SU-DHL-6 (cell line): ENCODE measurements at regions not wholly inside any gene's neighbourhood (a gene's known extent, or its start where the extent isn't known, plus 50 kb on each side); places are given as distances from the start of the nearest gene placed in this dataset.

Experiments
- H2AFZ ChIP-seq: fragments of 200-600 bp; sonication (generic); 2 replicates; pipeline ENCODE4 v1.6.1; 2014; ENCODE audit warnings: low read depth, mild to moderate bottlenecking, moderate library complexity, mixed read lengths, antibody characterized with exemption, low read length; ENCODE audit not compliant: severe bottlenecking
- H3F3A ChIP-seq: fragments of 200-600 bp; shearing (Covaris generic); 2 replicates; pipeline ENCODE4 v1.6.0; 2016; ENCODE audit warnings: antibody characterized with exemption, mild to moderate bottlenecking; ENCODE audit not compliant: insufficient read depth
- H3K27ac ChIP-seq: fragments of 200-600 bp; sonication (generic); 2 replicates; pipeline ENCODE4 v1.5.1; 2016; ENCODE audit warnings: low read depth, mild to moderate bottlenecking, low read length, moderate library complexity, mixed read lengths
- H3K27me3 ChIP-seq: fragments of 200-600 bp; sonication (generic), shearing (Covaris generic); 2 replicates; pipeline ENCODE4 v1.6.0; 2014; ENCODE audit warnings: mild to moderate bottlenecking, low read length
- H3K36me3 ChIP-seq: fragments of 200-600 bp; sonication (generic); 2 replicates; pipeline ENCODE4 v1.6.1; 2014; ENCODE audit warnings: mild to moderate bottlenecking, low read length, mixed read lengths
- H3K4me2 ChIP-seq: fragments of 300-600, 200-600 bp; shearing (Covaris generic), sonication (generic); 2 replicates; pipeline ENCODE4 v1.6.0; 2014; ENCODE audit warnings: low read length, low read depth, mild to moderate bottlenecking; ENCODE audit not compliant: poor library complexity, severe bottlenecking
- H3K4me3 ChIP-seq: fragments of 200-600 bp; sonication (generic); 2 replicates; pipeline ENCODE4 v1.5.1; 2014; ENCODE audit warnings: antibody characterized with exemption, low read length, mild to moderate bottlenecking, mixed read lengths; ENCODE audit not compliant: insufficient read depth, poor library complexity, severe bottlenecking
- H3K79me2 ChIP-seq: fragments of 200-600 bp; sonication (generic); 2 replicates; pipeline ENCODE4 v1.6.1; 2014; ENCODE audit warnings: mild to moderate bottlenecking, low read length, moderate library complexity; ENCODE audit not compliant: insufficient read depth
- H3K9ac ChIP-seq: fragments of 200-600 bp; sonication (generic); 2 replicates; pipeline ENCODE4 v1.7.0; 2014; ENCODE audit warnings: mild to moderate bottlenecking, low read length
- H3K9me2 ChIP-seq: fragments of 200-600 bp; sonication (generic); replicated peaks from 2 replicates; pipeline ENCODE4 v1.6.1; 2014; ENCODE audit warnings: low read length; ENCODE audit not compliant: insufficient read depth
- H3K9me3 ChIP-seq: fragments of 200-600 bp; sonication (generic); 2 replicates; pipeline ENCODE4 v1.6.1; 2014; ENCODE audit warnings: low read length, mixed read lengths; ENCODE audit not compliant: insufficient read depth
- H4K20me1 ChIP-seq: fragments of 200-600 bp; sonication (generic); 2 replicates; pipeline ENCODE4 v1.6.1; 2014; ENCODE audit warnings: low read depth, mild to moderate bottlenecking, antibody characterized with exemption, low read length, moderate library complexity, mixed read lengths
- EZH2phosphoT487 ChIP-seq: fragments of 200-600 bp; sonication (generic), shearing (Covaris generic); conservative IDR thresholded peaks from 2 replicates; pipeline ENCODE4 v1.6.1; 2018; ENCODE audit warnings: mild to moderate bottlenecking, antibody characterized with exemption, low read length, moderate library complexity, mixed read lengths
- TF ChIP-seq, protein P1 (sequence below): fragments of 200-600 bp; sonication (generic); IDR thresholded peaks from one replicate; pipeline ENCODE4 v1.5.1; 2017; ENCODE audit warnings: antibody characterized with exemption, mild to moderate bottlenecking, low read length, moderate library complexity; ENCODE audit not compliant: insufficient read depth, poor library complexity, severe bottlenecking

DNA sequence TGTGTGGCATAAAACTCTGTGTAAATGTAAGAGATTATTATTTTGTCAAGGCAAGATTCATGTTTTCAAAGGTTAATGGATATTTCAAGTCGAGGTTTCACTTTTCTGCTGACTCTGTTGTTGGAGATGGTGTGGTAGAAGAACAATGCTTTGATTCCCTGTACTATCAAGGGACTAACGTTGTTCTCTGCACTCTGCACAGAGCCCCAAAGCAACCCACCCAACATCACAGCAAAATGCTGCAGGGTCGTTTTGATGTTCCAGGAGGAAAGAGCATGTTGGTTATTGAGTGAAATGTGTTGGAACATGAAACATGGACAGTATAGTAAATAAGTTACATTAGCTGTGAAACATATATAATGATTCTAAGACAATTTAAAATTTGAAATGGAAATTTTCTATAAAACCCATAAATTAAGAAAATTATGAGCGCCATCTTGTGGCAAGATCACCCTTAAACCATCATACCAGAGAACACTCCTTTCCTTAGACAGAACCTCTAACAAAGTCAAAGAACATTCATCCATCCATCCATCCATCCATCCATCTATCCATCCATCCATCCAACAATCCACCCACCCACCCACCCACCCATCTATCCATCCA, 164.4 kb upstream of the ZBED5 start:
- no peaks in the 10 kb centered on the region for H3K9me2 ChIP-seq
- H3K36me3 ChIP-seq = no peaks in the 10 kb centered on the region
- TF ChIP-seq, protein P1, sequence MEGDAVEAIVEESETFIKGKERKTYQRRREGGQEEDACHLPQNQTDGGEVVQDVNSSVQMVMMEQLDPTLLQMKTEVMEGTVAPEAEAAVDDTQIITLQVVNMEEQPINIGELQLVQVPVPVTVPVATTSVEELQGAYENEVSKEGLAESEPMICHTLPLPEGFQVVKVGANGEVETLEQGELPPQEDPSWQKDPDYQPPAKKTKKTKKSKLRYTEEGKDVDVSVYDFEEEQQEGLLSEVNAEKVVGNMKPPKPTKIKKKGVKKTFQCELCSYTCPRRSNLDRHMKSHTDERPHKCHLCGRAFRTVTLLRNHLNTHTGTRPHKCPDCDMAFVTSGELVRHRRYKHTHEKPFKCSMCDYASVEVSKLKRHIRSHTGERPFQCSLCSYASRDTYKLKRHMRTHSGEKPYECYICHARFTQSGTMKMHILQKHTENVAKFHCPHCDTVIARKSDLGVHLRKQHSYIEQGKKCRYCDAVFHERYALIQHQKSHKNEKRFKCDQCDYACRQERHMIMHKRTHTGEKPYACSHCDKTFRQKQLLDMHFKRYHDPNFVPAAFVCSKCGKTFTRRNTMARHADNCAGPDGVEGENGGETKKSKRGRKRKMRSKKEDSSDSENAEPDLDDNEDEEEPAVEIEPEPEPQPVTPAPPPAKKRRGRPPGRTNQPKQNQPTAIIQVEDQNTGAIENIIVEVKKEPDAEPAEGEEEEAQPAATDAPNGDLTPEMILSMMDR = peak; percentile 40
- TF ChIP-seq EZH2phosphoT487 = no peak

DNA sequence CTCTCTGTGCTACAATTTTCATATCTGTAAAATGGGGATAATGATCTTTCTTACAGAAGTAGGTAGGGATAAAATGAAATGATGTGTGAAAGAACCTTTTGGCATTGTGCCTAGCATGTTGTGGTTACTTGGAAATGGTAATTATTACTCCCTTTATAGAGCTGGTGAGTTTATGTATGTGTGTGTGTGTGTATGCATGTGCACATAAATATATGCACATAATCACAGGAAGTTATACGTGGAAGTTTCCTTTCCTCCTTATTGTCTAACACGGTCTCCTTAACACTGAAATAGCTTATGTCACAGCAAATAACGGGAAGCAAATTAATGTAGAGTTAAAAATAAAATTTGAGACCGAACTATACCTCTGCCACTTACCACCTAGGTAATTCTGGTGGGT, 163.7 kb upstream of the ZBED5 start:
- Histone ChIP-seq H3K9ac (no peak overlapping the region), H3K27ac (no peak overlapping the region), H3F3A (no peaks in the 10 kb centered on the region), H3K36me3 (no peaks in the 10 kb centered on the region), H3K4me3 (no peak overlapping the region), H3K79me2 (no peaks in the 10 kb centered on the region), H3K9me3 (no peaks in the 10 kb centered on the region), H3K27me3 (no peaks in the 10 kb centered on the region), H3K9me2 (no peaks in the 10 kb centered on the region), H3K4me2 (no peak overlapping the region), H2AFZ (no peak overlapping the region), H4K20me1 (no peaks in the 10 kb centered on the region)
- TF ChIP-seq, protein P1 = no peak
- no peak for TF ChIP-seq EZH2phosphoT487

More for the DNA sequence above, 164.4 kb upstream of the ZBED5 start:
- Histone ChIP-seq H3K4me3 (no peak overlapping the region), H3K9me3 (no peaks in the 10 kb centered on the region), H3K27me3 (no peaks in the 10 kb centered on the region), H3K27ac (no peak overlapping the region), H2AFZ (no peak overlapping the region), H3K9ac (no peak overlapping the region), H4K20me1 (no peaks in the 10 kb centered on the region), H3F3A (no peaks in the 10 kb centered on the region), H3K79me2 (no peaks in the 10 kb centered on the region), H3K4me2 (no peak overlapping the region)

DNA sequence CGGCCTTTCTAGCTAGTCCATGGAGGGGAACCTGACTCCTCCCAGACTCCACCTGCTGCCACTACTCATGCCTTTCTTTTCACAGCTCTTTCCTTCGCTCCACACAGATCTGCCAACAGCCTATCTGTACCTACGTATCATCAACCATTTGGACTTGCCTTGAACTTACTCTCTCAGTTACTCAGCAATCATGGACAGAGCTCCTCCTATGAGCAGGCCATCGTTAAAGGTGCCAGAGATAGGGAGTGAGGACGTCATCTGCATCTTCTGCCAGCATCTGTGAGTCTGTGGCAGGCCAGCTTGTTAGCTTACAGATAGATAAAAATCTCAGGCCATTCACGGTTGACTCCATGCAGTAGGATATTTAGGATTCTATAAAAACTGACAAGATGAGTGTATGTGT, 162.9 kb upstream of the ZBED5 start:
- Histone ChIP-seq H3K9me2 (no peaks in the 10 kb centered on the region), H3F3A (no peaks in the 10 kb centered on the region), H3K79me2 (no peaks in the 10 kb centered on the region), H3K4me2 (no peak overlapping the region), H3K9ac (no peak overlapping the region), H3K9me3 (no peaks in the 10 kb centered on the region), H3K4me3 (no peak overlapping the region), H3K36me3 (no peaks in the 10 kb centered on the region), H4K20me1 (no peaks in the 10 kb centered on the region), H2AFZ (no peak overlapping the region), H3K27me3 (no peaks in the 10 kb centered on the region), H3K27ac (no peak overlapping the region)
- TF ChIP-seq EZH2phosphoT487 = no peak
- TF ChIP-seq, protein P1 = no peak
